HepG2 (cell line): ENCODE measurements at regions not wholly inside any gene's neighbourhood (a gene's known extent, or its start where the extent isn't known, plus 50 kb on each side); places are given as distances from the start of the nearest gene placed in this dataset.

Experiments used
- ATAC-seq: fragments of 200-7000 bp; cut with Tn5 transposase; 3 replicates; pipeline ENCODE4 v1.9.1; 2020; ENCODE audit warnings: mild to moderate bottlenecking, moderate library complexity
- BruUV-seq: library from RNA; stranded (reverse); fragments of 400-500 nt; replicated peaks from 2 replicates; lab custom pipeline; 2021; lab: Mats Ljungman, UMichigan
- CTCF ChIA-PET: fragments of 300-600 bp; formaldehyde crosslinking; extraction: SDS; loops from one replicate; lab custom pipeline; 2021; ENCODE audit warnings: low total read pairs, inconsistent platforms, low intra/inter-chr PET ratio; lab: Yijun Ruan, JAX
- POLR2A ChIA-PET: fragments of 350-600 bp; sonication (Branson Sonifier 250); formaldehyde crosslinking; loops from one replicate; lab custom pipeline; 2020; ENCODE audit warnings: antibody characterized with exemption, inconsistent platforms; lab: Yijun Ruan, JAX
- DNase-seq: peaks from one replicate; pipeline ENCODE4 v3.0.0-alpha.2; 2015; ENCODE audit warnings: low spot score
- FAIRE-seq: peaks from 3 replicates; lab custom pipeline; 2011; peaks lifted over from hg19 to GRCh38; lab: Jason Lieb, UNC
- H2AFZ ChIP-seq: one replicate; pipeline ENCODE4 v1.6.1; 2011; ENCODE audit warnings: low read length, inconsistent platforms
- H3K27ac ChIP-seq: fragments of 300-600 bp; 3 replicates; pipeline ENCODE4 v1.8.0; 2011; ENCODE audit warnings: mixed run types, mild to moderate bottlenecking, mixed read lengths, low read length, inconsistent platforms; ENCODE audit not compliant: insufficient read depth; ENCODE audit errors: extremely low read length
- H3K27me3 ChIP-seq, 2 experiments: fragments of 200-600 bp in 1 of 2; 2 replicates in 1 of 2; 3 replicates in 1 of 2; pipeline versions ENCODE4 v1.6.0 to v1.8.0; 2011; ENCODE audit warnings: low read length in 2 of 2, mild to moderate bottlenecking in 2 of 2, moderate library complexity in 2 of 2, inconsistent platforms in 1 of 2; ENCODE audit not compliant: insufficient read depth in 2 of 2, control insufficient read depth in 1 of 2
- H3K36me3 ChIP-seq, 2 experiments: fragments of 200-600 bp in 1 of 2; replicated peaks in 1 of 2; 2 replicates in 1 of 2; 3 replicates in 1 of 2; pipeline versions ENCODE4 v1.5.1 to v1.8.0; 2011; ENCODE audit warnings: low read length in 2 of 2, inconsistent platforms in 1 of 2; ENCODE audit not compliant: insufficient read depth in 2 of 2, control insufficient read depth in 1 of 2
- H3K4me1 ChIP-seq: 2 replicates; pipeline ENCODE4 v1.5.1; 2012; ENCODE audit warnings: low read length, inconsistent platforms; ENCODE audit not compliant: insufficient read depth
- H3K4me2 ChIP-seq: 2 replicates; pipeline ENCODE4 v1.6.0; 2011; ENCODE audit warnings: low read depth, low read length, inconsistent platforms
- H3K4me3 ChIP-seq, 3 experiments: fragments of 200-600 bp in 1 of 3; sonication (generic), shearing (Covaris generic) in 1 of 3; replicated peaks in 1 of 3; 2 replicates each; pipeline ENCODE4 v1.5.1; 2011 to 2016; ENCODE audit warnings: low read length in 3 of 3, inconsistent platforms in 2 of 3, low read depth in 2 of 3, mild to moderate bottlenecking in 2 of 3, control low read depth in 1 of 3, mixed read lengths in 1 of 3; ENCODE audit not compliant: insufficient read depth in 1 of 3
- H3K79me2 ChIP-seq: one replicate; pipeline ENCODE4 v1.6.1; 2011; ENCODE audit warnings: low read length, inconsistent platforms; ENCODE audit not compliant: insufficient read depth
- H3K9ac ChIP-seq: 2 replicates; pipeline ENCODE4 v1.6.0; 2011; ENCODE audit warnings: mild to moderate bottlenecking, low read depth, low read length, inconsistent platforms; ENCODE audit not compliant: insufficient read depth
- H3K9me3 ChIP-seq: 2 replicates; pipeline ENCODE4 v1.5.1; 2012; ENCODE audit warnings: mild to moderate bottlenecking, low read length
- H4K20me1 ChIP-seq: 2 replicates; pipeline ENCODE4 v1.6.0; 2011; ENCODE audit warnings: inconsistent platforms, mild to moderate bottlenecking, low read length, moderate library complexity; ENCODE audit not compliant: insufficient read depth
- HDAC1 ChIP-seq: sonication (generic); formaldehyde crosslinking; IDR thresholded peaks from 2 replicates; pipeline ENCODE4 v1.5.1; 2020; ENCODE audit warnings: mild to moderate bottlenecking, missing genetic modification reagents
- MTA3 ChIP-seq: sonication (generic); formaldehyde crosslinking; IDR thresholded peaks from 2 replicates; pipeline ENCODE4 v1.4.0; 2020; ENCODE audit warnings: missing genetic modification reagents
- NR0B2 ChIP-seq: sonication (generic); formaldehyde crosslinking; IDR thresholded peaks from 2 replicates; pipeline ENCODE4 v1.4.0; 2020; ENCODE audit warnings: mild to moderate bottlenecking, missing genetic modification reagents
- PCBP1 ChIP-seq: fragments of 200-400 bp; formaldehyde crosslinking; IDR thresholded peaks from 2 replicates; pipeline ENCODE4 v1.6.1; 2017; ENCODE audit warnings: mild to moderate bottlenecking, low read depth, low read length, borderline replicate concordance
- SPEN ChIP-seq: sonication (generic); formaldehyde crosslinking; IDR thresholded peaks from 2 replicates; pipeline ENCODE4 v1.5.1; 2020; ENCODE audit warnings: low read depth, mild to moderate bottlenecking, missing genetic modification reagents
- ZBTB2 ChIP-seq: sonication (generic); formaldehyde crosslinking; IDR thresholded peaks from 2 replicates; pipeline ENCODE4 v1.8.0; 2022; ENCODE audit warnings: low read depth, missing genetic modification reagents
- ZNF232 ChIP-seq: sonication (generic); formaldehyde crosslinking; IDR thresholded peaks from 2 replicates; pipeline ENCODE4 v1.4.0; 2020; ENCODE audit warnings: missing genetic modification reagents, borderline replicate concordance
- ZNF713 ChIP-seq: sonication (generic); formaldehyde crosslinking; IDR thresholded peaks from 2 replicates; pipeline ENCODE4 v1.4.0; 2020; ENCODE audit warnings: mild to moderate bottlenecking, missing genetic modification reagents
- ZSCAN22 ChIP-seq: sonication (generic); formaldehyde crosslinking; IDR thresholded peaks from 2 replicates; pipeline ENCODE4 v1.4.0; 2020; ENCODE audit warnings: mild to moderate bottlenecking, missing genetic modification reagents
- ZSCAN30 ChIP-seq: sonication (generic); formaldehyde crosslinking; IDR thresholded peaks from 2 replicates; pipeline ENCODE4 v1.5.0; 2020; ENCODE audit warnings: mild to moderate bottlenecking, missing genetic modification reagents
- WGBS: methylation state at CpG from one replicate; pipeline ENCODE4 v1.1.6; 2017; ENCODE audit warnings: low lambda C conversion rate; 5-methylcytosine and 5-hydroxymethylcytosine counted together
- in situ Hi-C: cut with HindIII; loops from 2 replicates; pipeline ENCODE4 v1.10.0; 2017; ENCODE audit warnings: low pct_unique_long_range_greater_than_20kb; ENCODE audit not compliant: extremely low pct_ligation_motif_present
- intact Hi-C: fragments of 100-400 bp; cut with micrococcal nuclease; formaldehyde crosslinking; loops from one replicate; pipeline ENCODE4 v1.10.0; 2022; ENCODE audit not compliant: unreplicated experiment
- TF ChIP-seq, protein P1 (sequence below): sonication (generic); formaldehyde crosslinking; conservative IDR thresholded peaks from 2 replicates; pipeline ENCODE4 v1.5.0; 2020; ENCODE audit warnings: missing genetic modification reagents
- TF ChIP-seq, protein P2 (sequence below): sonication (generic); formaldehyde crosslinking; IDR thresholded peaks from 2 replicates; pipeline ENCODE4 v1.4.0; 2020; ENCODE audit warnings: missing genetic modification reagents, borderline replicate concordance
- TF ChIP-seq, protein P3 (sequence below), 2 experiments: sonication (generic) in 1 of 2; formaldehyde crosslinking in 1 of 2; IDR thresholded peaks; 2 replicates each; pipeline versions ENCODE4 v1.5.1 to v1.6.1; 2011 to 2020; ENCODE audit warnings: borderline replicate concordance in 1 of 2, low read depth in 1 of 2, low read length in 1 of 2, mild to moderate bottlenecking in 1 of 2, missing genetic modification reagents in 1 of 2, moderate library complexity in 1 of 2

DNA sequence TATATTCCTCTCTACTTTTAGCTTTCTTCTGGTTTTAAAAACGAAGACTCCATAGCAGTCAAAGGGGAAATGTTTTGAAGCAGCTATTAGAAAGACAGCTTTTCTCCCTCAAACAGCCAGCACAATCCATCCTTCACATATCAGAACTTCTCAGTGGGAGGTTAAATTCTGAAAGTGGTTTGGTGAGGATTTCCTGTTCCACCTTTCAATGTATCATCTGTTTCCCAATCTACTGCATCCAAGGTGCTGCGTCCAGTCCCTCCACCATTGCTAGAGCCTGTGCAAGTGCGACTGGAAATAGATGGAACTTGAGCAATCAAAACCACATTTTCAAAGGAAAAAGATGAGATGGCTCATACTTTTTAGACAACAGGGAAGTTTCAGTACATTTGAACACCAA, 508.3 kb upstream of the ARID1B start:
- POLR2A ChIA-PET = no interaction called here
- intact Hi-C loops = no loop called here
- CTCF ChIA-PET = no interaction called here
- no peak for TF ChIP-seq PCBP1
- no peak for TF ChIP-seq ZSCAN22
- TF ChIP-seq ZNF232 (CRISPR knock-in tag) = no peak
- no peak for TF ChIP-seq MTA3 (CRISPR knock-in tag)
- TF ChIP-seq, protein P1, sequence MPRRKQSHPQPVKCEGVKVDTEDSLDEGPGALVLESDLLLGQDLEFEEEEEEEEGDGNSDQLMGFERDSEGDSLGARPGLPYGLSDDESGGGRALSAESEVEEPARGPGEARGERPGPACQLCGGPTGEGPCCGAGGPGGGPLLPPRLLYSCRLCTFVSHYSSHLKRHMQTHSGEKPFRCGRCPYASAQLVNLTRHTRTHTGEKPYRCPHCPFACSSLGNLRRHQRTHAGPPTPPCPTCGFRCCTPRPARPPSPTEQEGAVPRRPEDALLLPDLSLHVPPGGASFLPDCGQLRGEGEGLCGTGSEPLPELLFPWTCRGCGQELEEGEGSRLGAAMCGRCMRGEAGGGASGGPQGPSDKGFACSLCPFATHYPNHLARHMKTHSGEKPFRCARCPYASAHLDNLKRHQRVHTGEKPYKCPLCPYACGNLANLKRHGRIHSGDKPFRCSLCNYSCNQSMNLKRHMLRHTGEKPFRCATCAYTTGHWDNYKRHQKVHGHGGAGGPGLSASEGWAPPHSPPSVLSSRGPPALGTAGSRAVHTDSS (CRISPR knock-in tag) = no peak
- TF ChIP-seq ZNF713 (CRISPR knock-in tag) = no peak
- TF ChIP-seq, protein P2, sequence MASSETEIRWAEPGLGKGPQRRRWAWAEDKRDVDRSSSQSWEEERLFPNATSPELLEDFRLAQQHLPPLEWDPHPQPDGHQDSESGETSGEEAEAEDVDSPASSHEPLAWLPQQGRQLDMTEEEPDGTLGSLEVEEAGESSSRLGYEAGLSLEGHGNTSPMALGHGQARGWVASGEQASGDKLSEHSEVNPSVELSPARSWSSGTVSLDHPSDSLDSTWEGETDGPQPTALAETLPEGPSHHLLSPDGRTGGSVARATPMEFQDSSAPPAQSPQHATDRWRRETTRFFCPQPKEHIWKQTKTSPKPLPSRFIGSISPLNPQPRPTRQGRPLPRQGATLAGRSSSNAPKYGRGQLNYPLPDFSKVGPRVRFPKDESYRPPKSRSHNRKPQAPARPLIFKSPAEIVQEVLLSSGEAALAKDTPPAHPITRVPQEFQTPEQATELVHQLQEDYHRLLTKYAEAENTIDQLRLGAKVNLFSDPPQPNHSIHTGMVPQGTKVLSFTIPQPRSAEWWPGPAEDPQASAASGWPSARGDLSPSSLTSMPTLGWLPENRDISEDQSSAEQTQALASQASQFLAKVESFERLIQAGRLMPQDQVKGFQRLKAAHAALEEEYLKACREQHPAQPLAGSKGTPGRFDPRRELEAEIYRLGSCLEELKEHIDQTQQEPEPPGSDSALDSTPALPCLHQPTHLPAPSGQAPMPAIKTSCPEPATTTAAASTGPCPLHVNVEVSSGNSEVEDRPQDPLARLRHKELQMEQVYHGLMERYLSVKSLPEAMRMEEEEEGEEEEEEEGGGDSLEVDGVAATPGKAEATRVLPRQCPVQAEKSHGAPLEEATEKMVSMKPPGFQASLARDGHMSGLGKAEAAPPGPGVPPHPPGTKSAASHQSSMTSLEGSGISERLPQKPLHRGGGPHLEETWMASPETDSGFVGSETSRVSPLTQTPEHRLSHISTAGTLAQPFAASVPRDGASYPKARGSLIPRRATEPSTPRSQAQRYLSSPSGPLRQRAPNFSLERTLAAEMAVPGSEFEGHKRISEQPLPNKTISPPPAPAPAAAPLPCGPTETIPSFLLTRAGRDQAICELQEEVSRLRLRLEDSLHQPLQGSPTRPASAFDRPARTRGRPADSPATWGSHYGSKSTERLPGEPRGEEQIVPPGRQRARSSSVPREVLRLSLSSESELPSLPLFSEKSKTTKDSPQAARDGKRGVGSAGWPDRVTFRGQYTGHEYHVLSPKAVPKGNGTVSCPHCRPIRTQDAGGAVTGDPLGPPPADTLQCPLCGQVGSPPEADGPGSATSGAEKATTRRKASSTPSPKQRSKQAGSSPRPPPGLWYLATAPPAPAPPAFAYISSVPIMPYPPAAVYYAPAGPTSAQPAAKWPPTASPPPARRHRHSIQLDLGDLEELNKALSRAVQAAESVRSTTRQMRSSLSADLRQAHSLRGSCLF (CRISPR knock-in tag) = no peak
- no peak for TF ChIP-seq SPEN
- TF ChIP-seq, protein P3, sequence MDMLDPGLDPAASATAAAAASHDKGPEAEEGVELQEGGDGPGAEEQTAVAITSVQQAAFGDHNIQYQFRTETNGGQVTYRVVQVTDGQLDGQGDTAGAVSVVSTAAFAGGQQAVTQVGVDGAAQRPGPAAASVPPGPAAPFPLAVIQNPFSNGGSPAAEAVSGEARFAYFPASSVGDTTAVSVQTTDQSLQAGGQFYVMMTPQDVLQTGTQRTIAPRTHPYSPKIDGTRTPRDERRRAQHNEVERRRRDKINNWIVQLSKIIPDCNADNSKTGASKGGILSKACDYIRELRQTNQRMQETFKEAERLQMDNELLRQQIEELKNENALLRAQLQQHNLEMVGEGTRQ (IDR thresholded peaks at IDR 0.05; ENCODE audit: low read depth, low read length) = no peak
- TF ChIP-seq, protein P3 (CRISPR knock-in tag; IDR thresholded peaks at IDR 0.05; ENCODE audit: borderline replicate concordance) = no peak
- TF ChIP-seq ZBTB2 (CRISPR knock-in tag) = no peak
- TF ChIP-seq NR0B2 (CRISPR knock-in tag) = no peak
- no peak for TF ChIP-seq ZSCAN30 (CRISPR knock-in tag)
- TF ChIP-seq HDAC1 = no peak

More for the DNA sequence above, 508.3 kb upstream of the ARID1B start:
- no peaks in the 10 kb centered on the region for H3K27me3 ChIP-seq
- no TSS peak for BruUV-seq
- no peak for DNase-seq
- no peaks in the 10 kb centered on the region for H3K36me3 ChIP-seq
- ATAC-seq = no peak
- no peak overlapping the region for H3K4me3 ChIP-seq
- H3K4me1 ChIP-seq = peaks cover 12% of the 10 kb centered on the region
- no peak overlapping the region for H2AFZ ChIP-seq
- no peak for FAIRE-seq
- in situ Hi-C loops = no loop called here
- no peaks in the 10 kb centered on the region for H3K79me2 ChIP-seq
- H3K4me2 ChIP-seq = no peak overlapping the region
- H3K27ac ChIP-seq = no peak overlapping the region
- H3K9ac ChIP-seq = no peak overlapping the region
- no peaks in the 10 kb centered on the region for H3K9me3 ChIP-seq
- H4K20me1 ChIP-seq = no peaks in the 10 kb centered on the region
- WGBS = 25% methylated on average over 3 of the region's 3 CpGs
